Fibroblast of pulmonary artery (primary cell): ENCODE measurements at regions not wholly inside any gene's neighbourhood (a gene's known extent, or its start where the extent isn't known, plus 50 kb on each side); places are given as distances from the start of the nearest gene placed in this dataset.

ENCODE experiments used
- DNase-seq: peaks from one replicate; pipeline ENCODE4 v3.0.0-alpha.2; 2010; ENCODE audit warnings: low read depth
- H3K4me3 ChIP-seq: replicated peaks from 2 replicates; pipeline ENCODE4 v1.5.1; 2011; ENCODE audit warnings: low read depth, mild to moderate bottlenecking, control low read depth, low read length, moderate library complexity
- TF ChIP-seq, protein P1 (sequence below): IDR thresholded peaks from 2 replicates; pipeline ENCODE4 v1.5.1; 2011; ENCODE audit warnings: mild to moderate bottlenecking, control low read depth, low read length, inconsistent platforms; ENCODE audit errors: missing control alignments

DNA sequence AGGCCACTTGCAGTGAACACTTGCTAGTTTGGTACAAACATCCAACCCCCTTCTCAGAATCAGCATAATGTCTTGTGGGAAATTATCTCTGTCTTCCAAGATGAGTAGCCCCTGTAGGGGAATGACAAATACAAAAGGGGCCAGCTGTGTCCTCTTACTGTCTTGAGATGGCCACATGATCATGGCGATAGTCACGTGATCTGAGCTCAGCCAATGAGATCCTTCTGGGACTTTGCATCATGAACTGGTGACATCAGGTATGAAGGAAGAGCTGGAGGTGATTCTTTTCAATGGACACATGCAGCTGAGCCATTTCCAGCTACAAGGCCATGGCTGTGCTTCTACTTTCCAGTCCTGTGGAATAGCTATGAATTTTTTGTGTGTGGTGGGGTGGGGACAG, 206.3 kb downstream of the IRX1 start:
- no peak overlapping the region for H3K4me3 ChIP-seq
- DNase-seq, result no peak
- TF ChIP-seq, protein P1, sequence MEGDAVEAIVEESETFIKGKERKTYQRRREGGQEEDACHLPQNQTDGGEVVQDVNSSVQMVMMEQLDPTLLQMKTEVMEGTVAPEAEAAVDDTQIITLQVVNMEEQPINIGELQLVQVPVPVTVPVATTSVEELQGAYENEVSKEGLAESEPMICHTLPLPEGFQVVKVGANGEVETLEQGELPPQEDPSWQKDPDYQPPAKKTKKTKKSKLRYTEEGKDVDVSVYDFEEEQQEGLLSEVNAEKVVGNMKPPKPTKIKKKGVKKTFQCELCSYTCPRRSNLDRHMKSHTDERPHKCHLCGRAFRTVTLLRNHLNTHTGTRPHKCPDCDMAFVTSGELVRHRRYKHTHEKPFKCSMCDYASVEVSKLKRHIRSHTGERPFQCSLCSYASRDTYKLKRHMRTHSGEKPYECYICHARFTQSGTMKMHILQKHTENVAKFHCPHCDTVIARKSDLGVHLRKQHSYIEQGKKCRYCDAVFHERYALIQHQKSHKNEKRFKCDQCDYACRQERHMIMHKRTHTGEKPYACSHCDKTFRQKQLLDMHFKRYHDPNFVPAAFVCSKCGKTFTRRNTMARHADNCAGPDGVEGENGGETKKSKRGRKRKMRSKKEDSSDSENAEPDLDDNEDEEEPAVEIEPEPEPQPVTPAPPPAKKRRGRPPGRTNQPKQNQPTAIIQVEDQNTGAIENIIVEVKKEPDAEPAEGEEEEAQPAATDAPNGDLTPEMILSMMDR, result no peak

DNA sequence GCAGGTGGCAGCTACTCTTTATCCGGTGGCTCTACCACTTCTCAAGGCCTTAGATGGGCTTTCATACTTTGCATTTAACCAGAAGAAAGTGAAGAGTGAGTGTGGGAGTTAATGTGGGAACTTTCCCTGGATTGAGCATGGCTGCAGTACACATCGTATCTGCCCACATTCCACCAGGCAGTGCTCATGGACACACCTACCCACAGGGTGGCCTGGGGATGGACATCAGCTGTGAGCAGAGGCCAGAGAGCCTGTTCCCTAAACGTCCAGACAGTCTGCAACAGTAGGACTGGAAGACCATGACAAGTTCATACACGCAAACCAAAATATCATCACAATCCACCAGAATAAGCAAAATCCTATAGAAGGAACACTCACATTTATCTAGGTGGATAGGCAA, 213.8 kb downstream of the IRX1 start:
- TF ChIP-seq, protein P1, result no peak
- DNase-seq, result no peak
- H3K4me3 ChIP-seq, result no peak overlapping the region

DNA sequence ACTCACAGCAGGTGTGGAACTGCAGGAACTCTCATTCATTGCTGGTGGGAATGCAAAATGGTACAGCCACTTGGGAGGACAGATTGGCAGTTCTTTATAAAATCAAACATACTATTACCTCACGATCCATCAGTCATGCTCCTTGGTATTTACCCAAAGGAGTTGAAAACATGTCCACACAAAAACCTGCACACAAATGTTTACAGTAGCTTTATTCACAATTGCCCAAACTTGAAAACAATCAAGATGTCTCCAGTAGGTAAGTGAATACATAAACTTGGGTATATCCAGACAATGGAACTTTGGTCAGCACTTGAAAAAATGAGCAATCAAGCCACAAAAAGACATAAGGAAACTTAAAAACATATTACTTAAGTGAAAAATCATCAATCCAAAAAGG, 215.5 kb downstream of the IRX1 start:
- no peak overlapping the region for H3K4me3 ChIP-seq
- TF ChIP-seq, protein P1, result no peak
- no peak for DNase-seq

DNA sequence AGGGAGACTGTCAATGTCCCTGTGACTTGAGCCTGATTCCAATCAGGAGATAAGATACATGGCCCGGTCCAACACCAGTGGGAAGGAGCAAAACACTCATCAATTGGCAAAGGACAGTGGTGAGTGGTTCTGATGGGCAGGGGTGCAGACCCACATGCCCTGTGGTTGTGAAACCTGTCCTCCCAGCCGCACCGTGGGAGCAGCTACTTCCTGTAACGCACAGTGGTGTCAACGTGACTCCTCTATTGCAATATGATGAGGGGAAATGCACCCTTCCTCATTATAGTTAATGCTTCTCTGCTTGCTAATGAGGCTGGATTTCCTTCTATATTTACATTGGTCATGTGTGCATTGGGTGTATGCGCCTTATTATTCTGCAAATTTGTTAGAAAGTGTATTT, 223.0 kb downstream of the IRX1 start:
- no peak overlapping the region for H3K4me3 ChIP-seq
- TF ChIP-seq, protein P1, result no peak
- DNase-seq, result no peak

DNA sequence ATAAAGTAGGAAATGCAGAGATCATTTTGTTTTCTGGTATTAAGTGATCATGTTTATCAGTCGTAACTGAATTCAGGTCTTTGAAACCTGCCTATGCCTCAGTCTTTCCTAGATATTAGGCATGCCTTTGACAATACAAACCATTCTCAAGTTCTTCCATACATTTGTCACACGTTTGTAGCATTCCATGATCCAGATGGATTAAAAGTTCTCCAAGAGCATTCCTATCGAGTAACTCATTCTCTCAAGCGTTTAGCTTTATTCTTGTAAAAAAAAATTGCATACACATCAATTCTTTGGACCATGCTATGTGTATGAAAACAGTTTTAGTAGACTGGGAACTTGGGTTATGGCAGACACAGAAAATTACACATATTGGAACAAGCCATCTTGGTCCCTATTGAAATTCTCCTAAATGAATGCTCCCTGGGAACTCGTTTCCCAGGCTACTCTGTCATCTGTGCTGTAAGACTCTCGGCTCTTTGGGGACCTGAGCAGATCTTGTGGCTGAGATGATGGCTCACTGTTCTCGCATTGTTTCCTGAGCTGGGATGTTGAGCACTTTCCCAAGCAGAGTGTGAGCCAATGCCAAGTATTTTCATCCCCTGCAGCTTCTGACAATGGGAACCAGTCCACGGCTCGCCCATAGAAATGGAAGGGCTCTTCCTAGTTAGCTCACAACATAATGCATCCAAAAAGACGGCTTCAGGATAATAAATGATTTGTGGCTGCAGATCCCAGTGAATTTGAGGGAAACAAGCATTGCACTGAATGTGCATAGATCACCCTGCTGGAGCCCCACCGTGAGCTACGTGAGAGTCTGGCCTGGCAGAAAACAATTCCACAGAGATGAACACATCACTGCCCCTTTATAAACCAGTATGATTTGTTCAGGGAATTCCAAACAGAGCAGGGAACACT, 230.2 kb downstream of the IRX1 start:
- no peak overlapping the region for H3K4me3 ChIP-seq
- TF ChIP-seq, protein P1, result no peak
- DNase-seq, result no peak

DNA sequence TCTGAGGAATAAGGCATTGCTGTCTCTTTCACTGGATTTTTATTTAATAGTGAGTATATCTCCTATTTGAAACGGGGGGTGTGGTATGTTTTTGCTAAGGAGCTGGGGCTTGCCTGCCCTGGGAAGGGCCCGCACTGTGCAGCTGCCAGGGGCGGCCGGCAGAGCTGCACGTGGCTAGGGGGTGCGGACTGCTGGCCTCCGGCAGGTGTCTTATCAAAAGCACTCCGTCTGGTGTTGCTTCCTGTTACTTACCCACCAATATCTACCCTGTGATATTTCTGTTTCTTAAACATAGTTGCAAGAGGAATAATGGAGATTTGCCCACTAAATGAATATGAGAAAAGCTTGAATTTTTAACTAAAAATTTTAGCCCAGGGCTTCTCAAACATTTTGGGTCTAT, 232.0 kb downstream of the IRX1 start:
- no peak overlapping the region for H3K4me3 ChIP-seq
- TF ChIP-seq, protein P1, result no peak
- DNase-seq, result no peak

DNA sequence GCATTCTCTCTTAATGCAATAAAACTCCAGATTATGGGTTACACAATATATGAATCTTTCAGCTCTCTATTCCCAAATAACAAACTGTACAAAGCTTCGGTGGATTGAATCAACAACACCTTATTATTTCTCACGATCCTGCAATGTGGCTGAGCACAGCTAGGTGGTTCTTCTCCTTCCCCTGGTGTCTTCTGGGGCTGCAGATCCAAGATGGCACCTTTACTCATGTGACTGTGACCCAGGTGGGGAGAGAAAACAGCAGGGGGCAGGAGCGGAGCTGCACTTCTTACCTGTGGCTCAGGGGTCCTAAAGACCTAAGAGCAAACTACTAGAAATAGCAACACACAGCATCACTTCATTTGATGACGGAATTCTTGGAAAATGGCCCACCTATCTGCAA, 233.1 kb downstream of the IRX1 start:
- TF ChIP-seq, protein P1, result no peak
- DNase-seq, result no peak
- H3K4me3 ChIP-seq, result no peak overlapping the region
